Stimulated activated CD8-positive, alpha-beta memory T cell treated with anti-CD3 and anti-CD28 coated beads, Interleukin-15, amount 100 ng/mL, for 24 hours (primary cell): ENCODE measurements at regions not wholly inside any gene's neighbourhood (a gene's known extent, or its start where the extent isn't known, plus 50 kb on each side); places are given as distances from the start of the nearest gene placed in this dataset.
"Not testable (repeated sequence)": the region's sequence is repeated elsewhere in the genome, so short reads cannot be mapped to it uniquely, and the experiment has no call there.

ENCODE experiments used
- DNase-seq: peaks from one replicate; pipeline ENCODE4 v3.0.0-alpha.2; 2020; ENCODE audit warnings: low read depth

- DNase-seq, result no peak
These were observed 53.1 kb upstream of the WNT4 start for GRCh38 chr1:22196041-22196440.

- no peak for DNase-seq
These were observed 53.7 kb upstream of the WNT4 start for GRCh38 chr1:22196641-22197040.

- no peak for DNase-seq
These were observed 54.7 kb upstream of the WNT4 start for GRCh38 chr1:22197644-22198043.

DNA sequence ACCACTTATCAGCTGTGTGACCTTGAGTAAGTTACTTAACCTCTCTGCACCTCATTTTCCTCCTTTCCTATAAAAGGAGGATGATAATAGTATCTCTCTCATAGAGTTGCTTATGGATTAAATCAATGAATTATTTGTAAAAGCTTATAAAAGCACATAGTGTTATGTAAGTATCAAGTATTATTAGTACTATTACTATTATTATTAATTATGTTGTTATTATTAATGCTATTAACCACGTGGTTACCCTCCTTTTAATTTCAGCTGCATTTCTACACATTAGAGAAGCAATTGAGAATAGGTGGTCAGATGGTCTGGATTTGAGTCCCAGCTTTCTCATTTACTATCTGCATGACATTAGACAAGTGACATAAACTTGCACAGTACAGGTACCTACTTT lies 58.1 kb upstream of the WNT4 start:
- DNase-seq, result no peak

DNA sequence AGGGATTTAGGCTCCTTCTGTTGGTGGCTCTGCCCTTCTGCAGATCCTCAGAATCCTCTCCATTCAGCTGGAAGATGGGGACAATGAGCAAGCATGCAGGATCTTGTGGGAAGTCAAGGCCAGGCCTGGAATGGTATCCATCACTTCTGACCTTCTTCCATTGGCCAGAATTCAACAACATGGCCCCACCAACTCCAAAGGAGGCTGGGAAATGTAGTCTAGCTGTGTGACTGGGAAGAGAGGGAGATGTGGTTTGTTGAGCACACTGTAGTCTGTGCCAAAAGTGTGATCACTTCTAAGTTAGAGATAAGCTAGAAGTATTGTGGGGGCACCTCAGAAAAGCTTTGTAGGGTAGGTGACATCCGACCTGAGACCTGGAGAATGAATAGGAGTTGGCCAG lies 60.4 kb upstream of the WNT4 start:
- DNase-seq, result no peak

- DNase-seq, result no peak
These were observed 61.4 kb upstream of the WNT4 start for GRCh38 chr1:22204057-22204840.

DNA sequence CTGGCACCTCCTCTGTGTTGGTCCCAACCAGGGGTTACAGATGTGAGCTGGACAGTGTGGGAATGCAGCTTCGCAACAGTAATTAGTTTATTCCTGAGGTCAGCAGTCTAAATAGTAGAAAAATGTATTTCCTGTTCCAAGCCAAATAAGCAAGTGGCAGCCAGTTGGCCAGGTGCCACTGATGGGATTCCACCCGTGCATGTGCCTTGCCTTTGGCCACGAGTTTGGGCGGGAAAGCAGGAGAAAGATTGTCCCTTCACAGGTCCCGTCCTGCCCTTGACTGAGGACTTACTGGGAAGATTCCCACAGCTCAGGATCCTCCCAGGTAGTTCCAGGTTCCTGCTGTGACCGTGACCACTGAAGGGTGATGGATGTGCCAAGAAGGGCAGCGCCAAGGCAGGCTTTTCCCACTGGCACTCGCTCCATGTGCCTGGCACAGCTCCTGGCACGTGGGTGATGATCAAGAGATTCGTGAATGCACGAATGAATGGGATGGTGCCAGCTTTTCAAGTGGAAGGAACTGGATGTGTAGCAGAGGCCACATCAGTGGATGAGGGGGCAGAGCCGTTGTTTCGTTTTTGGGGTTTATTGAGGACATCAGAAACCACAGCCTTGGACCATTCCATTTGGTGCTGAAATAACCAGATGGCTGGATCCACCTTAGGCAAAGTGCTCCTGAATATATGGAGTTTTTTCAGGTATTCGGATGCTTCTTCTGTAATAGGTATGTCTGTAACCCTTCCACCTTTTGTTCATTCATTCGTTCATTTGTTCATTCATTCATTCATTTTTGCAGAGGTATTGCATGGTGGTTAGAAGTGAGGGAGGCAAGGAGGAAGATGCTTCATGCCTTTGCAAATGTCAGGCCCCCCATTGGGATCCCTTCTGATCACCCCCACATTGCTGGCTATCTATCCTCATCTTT lies 62.4 kb upstream of the WNT4 start:
- no peak for DNase-seq

GRCh38 chr1:22206551-22207125 lies 63.7 kb upstream of the WNT4 start:
- DNase-seq, result no peak

DNA sequence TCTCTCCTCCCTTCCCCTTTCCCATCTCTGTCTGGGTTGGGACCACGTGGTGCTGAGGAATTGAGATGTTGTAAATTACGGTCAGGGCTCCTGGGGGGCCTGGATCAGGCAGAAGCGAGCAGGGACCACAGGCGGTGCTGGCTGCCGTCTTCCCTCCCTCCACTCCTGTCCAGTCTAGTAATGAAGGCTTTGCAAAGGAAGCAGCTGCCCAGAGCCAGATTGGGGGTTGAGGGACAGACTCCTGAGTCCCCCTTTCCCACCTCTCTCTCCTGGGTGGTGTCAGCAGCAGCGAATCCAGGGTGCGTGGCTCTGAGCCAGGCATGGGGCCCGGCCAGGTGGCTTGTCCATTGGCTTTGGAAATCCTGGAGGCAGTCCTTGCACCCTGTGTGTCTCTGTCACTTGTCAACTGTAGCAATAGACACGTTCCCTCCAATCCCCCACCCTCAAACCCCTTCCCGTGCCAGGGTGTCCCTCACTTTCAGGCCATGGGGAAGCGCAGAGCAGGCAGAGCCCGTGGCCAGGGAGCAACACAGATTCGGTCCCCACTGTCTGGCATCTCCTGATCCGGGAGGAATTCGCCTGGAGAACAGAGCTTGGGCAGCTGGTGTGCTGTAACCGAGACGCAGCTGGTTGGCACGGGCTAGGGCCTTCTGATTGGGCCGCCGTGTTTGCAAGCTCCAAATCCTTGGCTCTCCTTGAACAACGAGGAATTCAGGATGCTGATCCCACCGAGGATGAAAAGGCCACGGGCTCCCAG lies 64.8 kb upstream of the WNT4 start:
- DNase-seq, result no peak

- no peak for DNase-seq
These were observed 65.5 kb upstream of the WNT4 start for GRCh38 chr1:22208268-22208972.

DNA sequence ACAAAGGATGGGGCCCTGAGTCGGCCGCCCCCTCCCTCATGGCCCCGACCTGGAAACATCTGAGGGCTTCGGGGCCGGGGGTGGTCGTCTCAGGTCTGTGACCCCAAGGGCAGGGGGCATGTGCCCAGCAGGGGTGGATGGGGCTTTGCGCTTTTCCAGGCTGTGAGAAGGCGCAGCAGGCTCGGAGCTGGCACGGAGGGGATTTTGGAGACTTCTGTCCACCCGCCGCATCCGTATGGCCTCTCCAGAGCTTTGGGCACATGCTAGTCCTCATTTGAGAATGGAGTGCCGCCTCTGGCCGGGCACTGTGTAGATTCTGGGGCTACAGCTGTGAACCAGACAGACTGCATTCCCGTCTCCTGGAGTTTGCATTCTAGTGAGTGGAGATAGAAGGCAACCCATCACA lies 66.1 kb upstream of the WNT4 start:
- no peak for DNase-seq

DNA sequence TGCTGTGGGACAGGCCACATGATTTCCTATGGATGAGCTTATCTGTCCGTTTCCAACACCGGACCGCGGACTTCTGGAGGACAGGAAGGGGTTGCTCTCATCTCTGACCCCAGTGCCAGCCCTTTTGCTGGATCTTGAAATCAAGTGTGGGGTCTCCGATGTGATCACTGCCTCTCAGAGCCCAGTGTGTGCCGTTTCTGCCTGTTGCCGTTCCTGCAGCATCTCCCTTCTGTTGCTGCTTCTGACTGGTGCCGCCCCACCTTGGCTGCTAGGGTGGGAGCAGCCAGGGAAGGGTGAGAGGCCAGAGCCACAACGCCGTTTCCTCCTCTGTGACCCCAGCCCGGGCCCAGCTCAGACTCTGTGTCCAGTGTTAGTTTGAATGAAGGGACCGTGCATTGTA lies 67.3 kb upstream of the WNT4 start:
- DNase-seq, result no peak

- DNase-seq, result no peak
These were observed 67.7 kb upstream of the WNT4 start for GRCh38 chr1:22210636-22211035.

GRCh38 chr1:22211459-22211858 lies 68.6 kb upstream of the WNT4 start:
- DNase-seq, result not testable (repeated sequence)

GRCh38 chr1:22212400-22213233 lies 69.7 kb upstream of the WNT4 start:
- DNase-seq, result no peak

- DNase-seq, result no peak
These were observed 73.5 kb upstream of the WNT4 start for GRCh38 chr1:22216210-22216883.

DNA sequence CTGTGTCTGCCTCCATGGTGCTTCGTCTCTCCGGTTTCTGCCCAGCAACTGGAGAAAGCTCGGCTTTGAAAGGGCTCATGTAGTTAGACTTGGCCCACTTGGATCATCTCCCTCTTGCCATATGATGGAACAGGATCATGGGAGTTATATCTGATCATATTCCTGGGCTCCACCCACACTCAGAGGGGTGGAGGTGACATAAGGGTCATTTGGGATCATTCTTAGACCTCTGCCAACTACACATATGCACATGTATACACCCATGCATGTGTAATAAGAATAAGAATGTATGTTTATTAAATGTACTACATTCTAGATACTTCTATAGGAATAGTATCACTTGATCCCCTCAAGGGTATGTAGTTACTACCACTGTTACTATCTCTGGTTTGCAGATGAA lies 74.1 kb upstream of the WNT4 start:
- no peak for DNase-seq

- DNase-seq, result no peak
These were observed 75.0 kb upstream of the WNT4 start for GRCh38 chr1:22217811-22218460.

- DNase-seq, result no peak
These were observed 75.8 kb upstream of the WNT4 start for GRCh38 chr1:22218618-22219250.
